Prostate gland (tissue), 2 donors: ENCODE measurements at regions not wholly inside any gene's neighbourhood (a gene's known extent, or its start where the extent isn't known, plus 50 kb on each side); places are given as distances from the start of the nearest gene placed in this dataset.

Experiments
- DNase-seq: peaks from one replicate; pipeline ENCODE4 v3.0.0-alpha.2; 2019; ENCODE audit warnings: low spot score
- H3K27ac ChIP-seq, 2 donors: fragments of 200-600 bp; sonication (generic); 2 replicates each; pipeline ENCODE4 v1.5.1; 2017 to 2019
- H3K27me3 ChIP-seq: fragments of 200-600 bp; sonication (generic); replicated peaks from 2 replicates; pipeline ENCODE4 v1.5.1; 2019; ENCODE audit not compliant: insufficient read depth
- H3K36me3 ChIP-seq, 2 donors: fragments of 200-600 bp; sonication (generic); 1 replicate in 1 of 2; 2 replicates in 1 of 2; pipeline versions ENCODE4 v1.5.1 to v1.8.1; 2017 to 2019
- H3K4me1 ChIP-seq: fragments of 200-600 bp; sonication (generic); replicated peaks from 2 replicates; pipeline ENCODE4 v1.5.1; 2019
- H3K4me3 ChIP-seq, 2 donors: fragments of 200-600 bp; sonication (generic); 2 replicates each; pipeline ENCODE4 v1.5.1; 2017 to 2019
- H3K9me3 ChIP-seq: fragments of 200-600 bp; sonication (generic); 2 replicates; pipeline ENCODE4 v1.5.1; 2017
- CTCF ChIP-seq, 4 experiments: fragments of 200-600 bp in 2 of 4; fragments of 450-650 bp in 2 of 4; sonication (generic) in 2 of 4; IDR thresholded peaks; 1 replicate in 3 of 4; 2 replicates in 1 of 4; pipeline ENCODE4 v1.5.1; 2016 to 2019; ENCODE audit warnings: antibody characterized with exemption in 4 of 4, mild to moderate bottlenecking in 2 of 4, moderate library complexity in 2 of 4
- POLR2A ChIP-seq: fragments of 450-650 bp; IDR thresholded peaks from one replicate; pipeline ENCODE4 v1.6.1; 2016; ENCODE audit warnings: antibody characterized with exemption, mild to moderate bottlenecking
- POLR2AphosphoS5 ChIP-seq: sonication (generic); formaldehyde crosslinking; IDR thresholded peaks from one replicate; pipeline ENCODE4 v1.6.1; 2017; ENCODE audit warnings: antibody characterized with exemption
- WGBS: methylation state at CpG from one replicate; pipeline ENCODE4 v1.1.5; 2018; 5-methylcytosine and 5-hydroxymethylcytosine counted together
- intact Hi-C: fragments of 100-400 bp; cut with DNase I; formaldehyde crosslinking; loops from one replicate; pipeline ENCODE4 v1.14.2; 2022

GRCh38 chr2:12856934-12857601, 140.3 kb downstream of the TRIB2 start:
- intact Hi-C loops, result no loop called here
- Histone ChIP-seq H3K4me3 (no peak overlapping the region), H3K36me3 (no peaks in the 10 kb centered on the region), H3K9me3 (no peaks in the 10 kb centered on the region), H3K27ac (no peak overlapping the region), H3K27me3 (no peaks in the 10 kb centered on the region), H3K4me1 (no peaks in the 10 kb centered on the region)
- no peak for DNase-seq
- WGBS, result 61% methylated on average over 3 of the region's 3 CpGs
- TF ChIP-seq POLR2A (no peak), CTCF (IDR thresholded peaks at IDR 0.05) (no peak), POLR2AphosphoS5 (no peak)

GRCh38 chr2:12857891-12858290, 141.2 kb downstream of the TRIB2 start:
- no peaks in the 10 kb centered on the region for H3K4me1 ChIP-seq
- TF ChIP-seq POLR2AphosphoS5 (no peak), CTCF (IDR thresholded peaks at IDR 0.05) (no peak), POLR2A (no peak)
- H3K9me3 ChIP-seq, result no peaks in the 10 kb centered on the region
- no peak for DNase-seq
- 77% methylated on average over 1 of the region's 1 CpG for WGBS
- intact Hi-C loops, result no loop called here
- H3K27me3 ChIP-seq, result no peaks in the 10 kb centered on the region
- H3K36me3 ChIP-seq, result no peaks in the 10 kb centered on the region
- H3K27ac ChIP-seq, result no peak overlapping the region
- H3K4me3 ChIP-seq, result no peak overlapping the region

- no peaks in the 10 kb centered on the region for H3K4me1 ChIP-seq
- no peak overlapping the region for H3K27ac ChIP-seq
- DNase-seq, result no peak
- no peaks in the 10 kb centered on the region for H3K27me3 ChIP-seq
- no peaks in the 10 kb centered on the region for H3K36me3 ChIP-seq
- intact Hi-C loops, result no loop called here
- TF ChIP-seq POLR2A, result no peak
- H3K4me3 ChIP-seq, result no peak overlapping the region
- no peaks in the 10 kb centered on the region for H3K9me3 ChIP-seq
Observed at GRCh38 chr2:12858786-12859185, 142.1 kb downstream of the TRIB2 start.

GRCh38 chr2:12861344-12861930, 144.7 kb downstream of the TRIB2 start:
- DNase-seq, result no peak
- Histone ChIP-seq H3K4me1 (no peaks in the 10 kb centered on the region), H3K9me3 (no peaks in the 10 kb centered on the region), H3K4me3 (no peak overlapping the region), H3K27me3 (no peaks in the 10 kb centered on the region), H3K36me3 (no peaks in the 10 kb centered on the region), H3K27ac (no peak overlapping the region)
- no peak for TF ChIP-seq CTCF (IDR thresholded peaks at IDR 0.05)
- no peak for TF ChIP-seq POLR2AphosphoS5
- no peak for TF ChIP-seq POLR2A
- intact Hi-C loops, result no loop called here
- WGBS, result 87% methylated on average over 2 of the region's 2 CpGs

- Histone ChIP-seq H3K36me3 (no peaks in the 10 kb centered on the region), H3K4me3 (no peak overlapping the region), H3K4me1 (no peaks in the 10 kb centered on the region), H3K9me3 (no peaks in the 10 kb centered on the region), H3K27ac (no peak overlapping the region), H3K27me3 (no peaks in the 10 kb centered on the region)
- intact Hi-C loops, result no loop called here
- no peak for DNase-seq
- TF ChIP-seq CTCF (IDR thresholded peaks at IDR 0.05) (no peak), POLR2AphosphoS5 (no peak), POLR2A (no peak)
Observed at GRCh38 chr2:12862541-12862940, 145.8 kb downstream of the TRIB2 start.
